T1000 (cell line): ENCODE measurements at regions not wholly inside any gene's neighbourhood (a gene's known extent, or its start where the extent isn't known, plus 50 kb on each side); places are given as distances from the start of the nearest gene placed in this dataset.

Source experiments
- DNase-seq: peaks from one replicate; lab custom pipeline; 2025; ENCODE audit warnings: mixed read lengths; lab: John Stamatoyannopoulos, UW

- no peak for DNase-seq
These were observed 87.4 kb upstream of the ID4 start for GRCh38 chr6:19749722-19750121.

- no peak for DNase-seq
These were observed 84.4 kb upstream of the ID4 start for GRCh38 chr6:19752746-19753145.

GRCh38 chr6:19753826-19754225 lies 83.3 kb upstream of the ID4 start:
- DNase-seq: no peak

- DNase-seq: no peak
These were observed 82.5 kb upstream of the ID4 start for GRCh38 chr6:19754686-19755085.

GRCh38 chr6:19755181-19755580 lies 82.0 kb upstream of the ID4 start:
- DNase-seq: no peak

- DNase-seq: no peak
These were observed 80.1 kb upstream of the ID4 start for GRCh38 chr6:19757036-19757435.

- DNase-seq: no peak
These were observed 77.9 kb upstream of the ID4 start for GRCh38 chr6:19759117-19759880.

- no peak for DNase-seq
These were observed 76.0 kb upstream of the ID4 start for GRCh38 chr6:19761121-19761520.

- DNase-seq: no peak
These were observed 65.3 kb upstream of the ID4 start for GRCh38 chr6:19771753-19772336.

GRCh38 chr6:19772891-19773290 lies 64.3 kb upstream of the ID4 start:
- no peak for DNase-seq

GRCh38 chr6:19781269-19781668 lies 55.9 kb upstream of the ID4 start:
- no peak for DNase-seq

GRCh38 chr6:19782588-19782987 lies 54.6 kb upstream of the ID4 start:
- DNase-seq: no peak
